PC-3 (cell line): ENCODE measurements at regions not wholly inside any gene's neighbourhood (a gene's known extent, or its start where the extent isn't known, plus 50 kb on each side); places are given as distances from the start of the nearest gene placed in this dataset.

Experiments used
- EZH2 ChIP-seq: fragments of 300-600 bp; sonication (generic); IDR thresholded peaks from one replicate; pipeline ENCODE4 v1.6.1; 2017; ENCODE audit warnings: antibody characterized with exemption, mild to moderate bottlenecking, low read length; ENCODE audit not compliant: unreplicated experiment
- TF ChIP-seq, protein P1 (sequence below): fragments of 300-600 bp; sonication (generic); conservative IDR thresholded peaks from 2 replicates; pipeline ENCODE4 v1.5.1; 2017; ENCODE audit warnings: antibody characterized with exemption, low read depth, mild to moderate bottlenecking, low read length

DNA sequence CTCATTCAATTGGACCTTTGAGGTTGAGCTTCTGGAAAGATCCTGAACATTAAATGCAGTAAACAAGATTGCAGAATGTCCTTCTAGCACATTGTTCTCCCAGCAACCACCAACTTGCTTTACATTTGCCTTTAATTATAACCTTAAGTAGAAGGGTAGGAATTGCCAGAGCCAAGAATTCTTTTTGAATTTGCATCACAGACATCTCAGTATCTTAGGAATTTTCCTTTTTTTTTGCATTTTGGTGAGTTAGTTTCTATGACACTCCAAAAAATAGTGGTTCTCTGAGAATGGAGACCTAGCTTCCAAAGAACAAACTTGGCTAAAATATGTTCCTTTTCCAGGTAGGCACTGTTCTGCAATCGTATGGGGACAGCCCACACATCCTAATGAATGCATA lies 456.0 kb downstream of the GATA3 start:
- no peak for TF ChIP-seq EZH2
- TF ChIP-seq, protein P1, sequence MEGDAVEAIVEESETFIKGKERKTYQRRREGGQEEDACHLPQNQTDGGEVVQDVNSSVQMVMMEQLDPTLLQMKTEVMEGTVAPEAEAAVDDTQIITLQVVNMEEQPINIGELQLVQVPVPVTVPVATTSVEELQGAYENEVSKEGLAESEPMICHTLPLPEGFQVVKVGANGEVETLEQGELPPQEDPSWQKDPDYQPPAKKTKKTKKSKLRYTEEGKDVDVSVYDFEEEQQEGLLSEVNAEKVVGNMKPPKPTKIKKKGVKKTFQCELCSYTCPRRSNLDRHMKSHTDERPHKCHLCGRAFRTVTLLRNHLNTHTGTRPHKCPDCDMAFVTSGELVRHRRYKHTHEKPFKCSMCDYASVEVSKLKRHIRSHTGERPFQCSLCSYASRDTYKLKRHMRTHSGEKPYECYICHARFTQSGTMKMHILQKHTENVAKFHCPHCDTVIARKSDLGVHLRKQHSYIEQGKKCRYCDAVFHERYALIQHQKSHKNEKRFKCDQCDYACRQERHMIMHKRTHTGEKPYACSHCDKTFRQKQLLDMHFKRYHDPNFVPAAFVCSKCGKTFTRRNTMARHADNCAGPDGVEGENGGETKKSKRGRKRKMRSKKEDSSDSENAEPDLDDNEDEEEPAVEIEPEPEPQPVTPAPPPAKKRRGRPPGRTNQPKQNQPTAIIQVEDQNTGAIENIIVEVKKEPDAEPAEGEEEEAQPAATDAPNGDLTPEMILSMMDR: no peak
